Hepatic stellate cell (primary cell): ENCODE measurements at regions not wholly inside any gene's neighbourhood (a gene's known extent, or its start where the extent isn't known, plus 50 kb on each side); places are given as distances from the start of the nearest gene placed in this dataset.

Source experiments
- DNase-seq: peaks from one replicate; pipeline ENCODE4 v3.0.0; 2011; ENCODE audit warnings: low spot score

GRCh38 chr14:98119739-98120138 is 1152.3 kb downstream of the BCL11B start:
- DNase-seq = no peak

DNA sequence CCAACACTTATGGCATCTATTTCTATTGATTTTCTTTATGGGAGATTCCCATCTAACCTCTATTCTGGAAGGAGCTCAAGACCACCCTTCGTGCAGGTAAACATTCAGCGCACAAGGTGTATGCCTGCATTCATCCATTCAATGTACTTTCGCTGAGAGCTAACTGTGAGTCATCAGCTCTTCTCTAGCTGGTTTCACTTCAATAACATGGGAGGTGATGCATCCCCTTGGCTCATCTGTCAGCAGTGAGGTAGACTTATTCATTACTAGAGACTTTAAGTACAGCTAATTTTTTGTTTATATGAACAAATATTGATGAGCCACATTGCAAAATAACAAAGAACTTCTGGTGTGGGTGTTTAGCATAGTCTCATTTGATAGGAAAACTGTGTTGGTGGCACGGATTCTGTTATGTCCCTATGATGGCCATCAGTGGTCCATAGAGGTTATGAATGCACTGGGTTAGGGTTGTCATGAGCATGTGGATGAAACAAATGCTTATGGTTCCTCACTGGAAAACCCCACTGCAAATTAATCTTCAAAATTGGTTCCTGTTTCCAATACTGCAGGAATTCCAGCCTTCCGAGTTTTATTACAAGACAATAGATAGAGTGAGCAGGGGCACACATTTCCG is 1151.0 kb downstream of the BCL11B start:
- no peak for DNase-seq

DNA sequence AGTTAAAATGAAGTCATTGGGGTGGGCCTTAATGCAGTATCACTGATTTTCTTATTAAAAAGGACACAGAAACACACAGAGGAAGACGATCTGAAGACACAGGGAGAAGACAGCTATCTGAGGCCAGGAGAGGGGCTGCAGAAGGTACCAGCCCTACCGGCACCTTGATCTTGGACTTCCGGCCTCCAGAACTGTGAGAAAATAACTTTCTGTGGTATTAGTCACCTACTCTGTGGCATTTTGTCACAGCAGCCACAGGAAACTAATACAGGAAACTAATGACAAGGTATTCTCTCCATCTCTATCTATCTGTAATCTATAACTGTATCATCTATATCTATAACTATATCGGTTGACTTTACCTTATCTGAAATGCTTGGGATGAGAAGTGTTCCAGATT is 1149.5 kb downstream of the BCL11B start:
- no peak for DNase-seq

GRCh38 chr14:98130691-98131090 is 1141.3 kb downstream of the BCL11B start:
- DNase-seq = no peak

GRCh38 chr14:98131406-98131805 is 1140.6 kb downstream of the BCL11B start:
- no peak for DNase-seq

- DNase-seq = no peak
Measured at GRCh38 chr14:98133806-98134205, 1138.2 kb downstream of the BCL11B start.

DNA sequence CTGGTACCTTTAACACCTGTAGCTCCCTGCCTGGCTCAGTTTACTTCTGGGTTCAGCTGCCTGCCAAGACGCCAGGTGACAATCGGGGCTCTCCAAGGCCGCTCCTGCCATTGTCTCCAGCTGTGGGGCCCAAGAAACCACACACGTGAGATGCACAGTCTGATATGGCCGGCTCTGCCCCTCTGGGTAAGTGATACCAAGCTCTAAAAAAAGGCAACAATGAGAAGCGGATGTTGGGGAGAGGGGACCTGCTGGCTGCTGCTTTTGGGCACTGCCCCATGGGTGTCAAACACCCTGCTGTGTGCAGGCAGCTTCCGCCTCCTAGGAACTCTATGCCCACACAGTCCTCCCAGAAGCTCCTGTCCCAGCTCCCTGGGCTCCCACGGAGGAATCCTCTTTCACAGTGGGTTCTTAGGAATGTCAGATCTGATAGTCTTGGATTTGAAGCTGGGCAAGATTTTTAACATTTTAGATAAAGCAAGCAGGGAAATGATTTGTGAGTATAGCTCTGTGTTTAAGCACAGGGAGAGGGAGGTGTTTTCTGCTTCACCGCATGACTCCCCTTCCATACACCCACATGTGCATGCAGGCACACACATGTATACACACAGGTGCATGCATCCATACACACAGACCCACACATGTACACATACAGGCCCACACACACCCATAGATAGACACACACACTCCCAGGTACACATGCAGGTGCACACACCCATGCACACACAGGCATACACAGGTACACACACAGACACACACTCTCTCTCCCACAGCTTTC is 1135.8 kb downstream of the BCL11B start:
- DNase-seq = no peak

- no peak for DNase-seq
Measured at GRCh38 chr14:98137131-98138025, 1134.6 kb downstream of the BCL11B start.

DNA sequence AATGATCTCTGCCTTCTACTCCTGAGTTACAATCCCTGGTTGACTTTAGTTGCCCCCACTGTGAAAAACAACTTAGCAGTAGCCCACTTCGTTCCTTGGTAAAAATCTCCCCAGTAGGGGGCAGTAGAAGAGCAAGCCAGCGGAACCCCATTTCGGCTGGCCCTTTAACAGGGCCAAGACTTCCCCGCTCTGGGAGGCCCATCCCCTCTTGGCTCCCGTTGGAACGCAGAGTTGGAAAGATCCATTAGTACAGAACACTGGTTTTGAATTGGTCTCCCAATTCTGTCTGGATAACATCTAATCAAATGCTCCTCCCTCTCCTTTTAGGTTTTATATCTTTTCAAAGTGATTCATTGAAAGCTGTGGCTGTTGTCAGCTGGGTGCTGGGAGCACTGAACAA is 1133.3 kb downstream of the BCL11B start:
- DNase-seq = no peak

DNA sequence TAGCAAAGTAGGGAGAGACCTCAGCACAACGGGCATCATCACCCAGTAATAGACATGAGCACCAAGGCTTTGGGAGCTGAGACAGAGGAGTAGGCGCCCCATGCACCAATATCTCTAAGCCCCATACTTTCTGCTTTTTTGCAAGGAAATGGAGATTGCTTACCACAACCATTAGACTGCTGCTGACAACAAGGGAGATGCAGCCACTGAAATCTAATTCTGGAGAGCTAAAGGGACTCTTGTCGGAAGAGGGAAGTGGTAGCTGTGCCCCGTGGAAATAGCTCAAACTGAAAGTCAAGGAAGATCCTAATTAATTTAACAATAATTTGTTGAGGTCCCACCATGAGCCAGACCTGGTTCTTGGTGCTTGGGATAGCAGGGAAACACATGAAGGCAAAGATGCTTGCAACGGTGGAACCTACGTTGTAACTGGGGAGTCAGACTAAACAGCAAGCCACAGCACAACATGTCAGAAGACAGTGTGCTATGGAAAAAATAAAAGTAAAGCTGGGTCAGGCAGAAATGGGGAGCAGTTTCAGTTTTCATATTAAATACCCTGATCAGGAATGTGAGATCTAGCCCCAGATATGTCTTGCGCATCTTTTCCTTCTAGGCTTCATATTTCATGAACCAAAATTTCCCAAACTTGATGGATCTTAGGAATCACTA is 1131.0 kb downstream of the BCL11B start:
- no peak for DNase-seq

DNA sequence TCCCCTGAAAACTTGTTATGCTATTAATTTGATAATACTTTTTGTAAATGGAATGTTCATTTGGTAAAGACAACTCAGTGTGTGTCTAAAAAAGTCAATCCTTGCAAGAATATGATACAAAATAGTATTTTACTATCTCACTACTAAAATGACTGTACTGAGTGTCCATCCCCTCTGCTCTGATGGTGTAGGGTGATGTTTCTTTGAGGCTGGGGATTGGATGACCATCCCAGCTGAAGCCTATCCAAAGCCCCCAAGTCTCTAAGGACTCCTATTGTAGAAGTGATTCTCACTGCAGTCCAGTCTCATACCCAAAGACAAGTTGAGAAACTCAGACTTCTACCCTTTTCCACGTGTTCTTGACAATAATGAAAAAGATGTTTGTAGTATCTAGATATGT is 1128.4 kb downstream of the BCL11B start:
- DNase-seq = no peak

GRCh38 chr14:98144964-98145363 is 1127.0 kb downstream of the BCL11B start:
- DNase-seq = no peak

GRCh38 chr14:98146416-98146815 is 1125.6 kb downstream of the BCL11B start:
- no peak for DNase-seq

DNA sequence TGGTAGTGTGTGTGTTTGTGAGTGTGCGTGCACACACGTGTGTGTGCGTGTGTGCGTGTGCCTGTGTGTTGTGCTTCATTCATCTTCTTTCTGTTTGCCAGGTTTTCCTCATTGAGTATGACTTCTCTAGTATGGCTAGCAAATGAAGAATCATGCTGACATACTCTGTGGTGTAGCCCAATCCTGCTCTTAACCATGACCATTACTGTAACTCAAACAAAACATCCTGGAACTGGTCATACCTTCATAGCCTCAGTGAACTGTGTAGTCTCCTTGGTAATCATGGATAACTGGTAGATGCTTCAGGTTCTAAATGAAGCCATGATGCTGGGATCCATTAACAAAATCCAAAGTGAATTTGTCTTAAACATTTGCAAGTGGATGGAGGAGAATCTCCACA is 1117.7 kb downstream of the BCL11B start:
- DNase-seq = no peak

GRCh38 chr14:98156411-98156810 is 1115.6 kb downstream of the BCL11B start:
- DNase-seq = no peak

DNA sequence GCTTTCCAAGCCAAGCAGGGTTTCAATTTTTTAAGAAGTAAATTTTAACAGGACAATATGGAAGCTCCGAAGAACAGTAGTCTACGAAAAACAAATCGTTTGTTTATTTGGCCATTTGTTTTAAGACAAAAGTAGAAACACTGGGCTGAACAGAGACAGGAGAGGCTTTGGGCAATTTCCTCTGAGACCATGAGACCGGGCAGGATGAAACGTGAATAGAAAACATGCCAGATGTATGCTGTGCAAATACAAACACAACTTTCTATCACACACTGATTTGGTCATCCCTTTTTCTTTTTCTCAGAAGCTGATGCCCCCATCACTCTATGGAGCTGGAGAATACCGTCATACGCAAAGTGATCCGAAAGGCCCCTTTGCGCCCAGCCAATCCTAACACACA is 1111.1 kb downstream of the BCL11B start:
- DNase-seq = no peak

DNA sequence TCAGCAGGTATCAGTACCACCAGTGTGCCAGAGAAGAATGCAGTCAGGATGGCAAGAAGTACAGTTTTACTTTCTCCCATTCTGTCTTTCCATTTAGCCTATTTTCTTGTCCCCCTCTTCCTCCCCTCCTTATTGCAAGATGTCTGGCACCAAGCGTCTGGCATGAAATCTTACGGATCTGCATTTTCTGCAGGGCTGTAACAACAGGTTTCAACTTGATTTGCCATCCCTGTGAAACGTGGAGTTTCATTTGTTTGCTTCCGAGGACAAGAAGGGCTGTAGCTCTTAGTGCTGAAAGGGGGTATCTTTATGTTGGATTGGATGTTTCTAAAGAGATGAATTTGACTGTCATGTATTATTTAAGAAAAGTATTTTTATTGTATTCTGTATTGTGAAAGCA is 1110.6 kb downstream of the BCL11B start:
- no peak for DNase-seq

- no peak for DNase-seq
Measured at GRCh38 chr14:98162856-98163805, 1108.9 kb downstream of the BCL11B start.

- no peak for DNase-seq
Measured at GRCh38 chr14:98163873-98164272, 1108.1 kb downstream of the BCL11B start.

- no peak for DNase-seq
Measured at GRCh38 chr14:98165976-98166375, 1106.0 kb downstream of the BCL11B start.

- DNase-seq = no peak
Measured at GRCh38 chr14:98167275-98167674, 1104.7 kb downstream of the BCL11B start.
